LNCaP clone FGC (cell line): ENCODE measurements at regions not wholly inside any gene's neighbourhood (a gene's known extent, or its start where the extent isn't known, plus 50 kb on each side); places are given as distances from the start of the nearest gene placed in this dataset.

ENCODE experiments used
- DNase-seq: peaks from one replicate; pipeline ENCODE4 v3.0.0-alpha.2; 2011; ENCODE audit warnings: low read depth
- H3K4me3 ChIP-seq: 2 replicates; pipeline ENCODE4 v1.5.1; 2011; ENCODE audit warnings: mild to moderate bottlenecking, low read depth, low read length, control low read depth
- TF ChIP-seq, protein P1 (sequence below): IDR thresholded peaks from 2 replicates; pipeline ENCODE4 v1.5.1; 2012; ENCODE audit warnings: mild to moderate bottlenecking; ENCODE audit not compliant: control insufficient read depth, insufficient read depth; ENCODE audit errors: extremely low read depth

DNA sequence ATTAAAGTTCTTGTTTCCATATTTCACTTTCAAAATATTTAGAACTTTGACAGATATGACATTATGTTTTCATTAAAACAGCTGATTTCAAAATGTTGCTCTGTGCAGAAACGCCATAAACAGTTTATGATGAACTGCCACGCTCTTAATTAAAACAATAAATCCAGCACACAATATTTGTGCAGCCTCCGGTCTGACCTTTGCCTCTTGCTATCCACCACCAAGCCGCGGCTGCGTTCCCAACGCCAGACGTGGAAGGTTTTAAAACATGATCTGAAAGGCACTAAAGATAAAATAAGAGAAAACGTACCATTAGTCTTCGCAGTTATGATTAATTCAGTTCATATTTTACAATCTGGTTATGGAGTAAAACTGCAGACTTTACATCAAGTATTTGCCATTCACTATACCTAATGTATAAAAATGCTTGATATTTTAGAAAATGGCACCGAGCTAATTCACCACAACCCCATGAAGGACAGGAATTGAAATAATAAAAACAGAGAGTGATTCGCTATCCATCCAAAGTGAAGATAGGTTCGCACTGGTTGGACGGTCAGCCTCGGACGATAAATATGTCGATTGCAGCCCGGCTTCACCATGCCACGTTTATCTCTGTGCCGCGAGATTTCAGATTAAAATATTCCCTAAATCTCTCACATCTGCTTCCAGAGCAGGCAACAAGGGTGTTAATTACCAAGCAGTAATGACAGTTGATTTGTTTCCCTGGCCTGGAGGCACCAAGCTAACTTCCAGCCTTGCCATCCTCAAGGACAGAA is 103.3 kb upstream of the ZNF507 start:
- H3K4me3 ChIP-seq = no peak overlapping the region
- DNase-seq = no peak
- TF ChIP-seq, protein P1, sequence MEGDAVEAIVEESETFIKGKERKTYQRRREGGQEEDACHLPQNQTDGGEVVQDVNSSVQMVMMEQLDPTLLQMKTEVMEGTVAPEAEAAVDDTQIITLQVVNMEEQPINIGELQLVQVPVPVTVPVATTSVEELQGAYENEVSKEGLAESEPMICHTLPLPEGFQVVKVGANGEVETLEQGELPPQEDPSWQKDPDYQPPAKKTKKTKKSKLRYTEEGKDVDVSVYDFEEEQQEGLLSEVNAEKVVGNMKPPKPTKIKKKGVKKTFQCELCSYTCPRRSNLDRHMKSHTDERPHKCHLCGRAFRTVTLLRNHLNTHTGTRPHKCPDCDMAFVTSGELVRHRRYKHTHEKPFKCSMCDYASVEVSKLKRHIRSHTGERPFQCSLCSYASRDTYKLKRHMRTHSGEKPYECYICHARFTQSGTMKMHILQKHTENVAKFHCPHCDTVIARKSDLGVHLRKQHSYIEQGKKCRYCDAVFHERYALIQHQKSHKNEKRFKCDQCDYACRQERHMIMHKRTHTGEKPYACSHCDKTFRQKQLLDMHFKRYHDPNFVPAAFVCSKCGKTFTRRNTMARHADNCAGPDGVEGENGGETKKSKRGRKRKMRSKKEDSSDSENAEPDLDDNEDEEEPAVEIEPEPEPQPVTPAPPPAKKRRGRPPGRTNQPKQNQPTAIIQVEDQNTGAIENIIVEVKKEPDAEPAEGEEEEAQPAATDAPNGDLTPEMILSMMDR = no peak

DNA sequence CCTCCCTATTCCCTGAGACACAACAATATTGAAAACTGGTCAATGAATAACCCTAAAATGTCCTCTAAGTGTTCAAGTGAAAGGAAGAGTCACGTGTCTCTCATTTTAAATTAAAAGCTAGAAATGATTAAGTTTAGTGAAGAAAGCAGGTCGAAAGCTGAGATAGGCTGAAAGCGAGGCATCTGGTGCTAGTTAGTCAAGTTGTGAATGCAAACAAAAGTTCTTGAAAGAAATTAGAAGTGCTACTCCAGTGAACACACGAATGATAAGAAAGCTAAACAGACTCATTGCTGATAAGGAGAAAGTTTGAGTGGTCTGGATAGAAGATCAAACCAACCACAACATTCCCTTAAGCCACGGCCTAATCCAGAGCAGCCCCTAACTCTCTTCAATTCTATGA is 99.4 kb upstream of the ZNF507 start:
- H3K4me3 ChIP-seq = no peak overlapping the region

DNA sequence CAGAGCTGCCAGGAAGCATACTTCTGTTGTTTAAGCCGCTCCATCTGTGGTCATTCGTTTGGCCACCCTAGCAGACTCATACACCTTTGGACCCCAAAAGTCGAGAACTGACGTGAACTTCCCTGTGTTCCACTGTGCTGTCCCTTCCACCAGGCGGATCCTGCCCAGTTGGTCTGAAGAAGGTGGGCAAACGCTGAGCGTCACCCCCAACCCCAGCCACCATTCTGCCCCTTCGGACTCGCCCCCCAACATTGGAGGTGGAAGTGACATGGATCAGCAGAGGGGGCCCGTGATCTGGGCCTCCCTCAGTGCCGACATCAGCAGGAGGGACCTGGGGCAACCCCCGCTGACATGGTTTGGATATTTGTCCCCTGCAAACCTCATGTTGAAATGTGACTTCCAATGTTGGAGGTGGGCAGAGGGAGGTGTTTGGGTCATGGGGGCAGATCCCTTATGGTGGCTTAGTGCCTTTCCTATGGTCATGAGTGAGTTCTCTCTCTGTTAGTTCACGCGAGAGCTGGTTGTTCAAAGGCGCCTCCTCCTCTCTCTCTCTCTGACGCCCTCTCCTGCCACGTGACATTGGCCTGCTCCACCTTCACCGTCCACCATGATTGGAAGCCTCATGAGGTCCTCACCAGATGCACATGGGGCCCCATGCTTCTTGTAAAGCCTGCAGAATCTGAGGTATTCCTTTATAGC is 93.6 kb upstream of the ZNF507 start:
- H3K4me3 ChIP-seq = no peak overlapping the region
- TF ChIP-seq, protein P1 = no peak
- no peak for DNase-seq

More for the DNA sequence above, 99.4 kb upstream of the ZNF507 start:
- DNase-seq = no peak
- TF ChIP-seq, protein P1 = no peak

DNA sequence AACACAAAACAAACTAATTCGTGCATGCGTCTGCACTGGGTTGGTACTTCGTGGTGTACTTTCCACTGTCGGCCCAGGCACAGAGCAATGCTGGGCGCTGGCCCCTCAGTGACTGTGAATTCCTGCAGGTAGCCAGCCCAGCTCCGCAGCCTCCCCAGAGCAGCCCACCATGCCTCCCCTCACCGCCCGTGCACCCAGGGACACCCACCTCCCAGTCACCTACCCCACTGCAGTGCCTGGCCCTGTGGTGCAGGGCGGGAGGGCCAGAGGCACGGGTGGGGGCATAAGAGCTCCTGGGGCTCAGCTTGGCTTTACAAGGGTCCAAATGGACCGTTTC is 93.1 kb upstream of the ZNF507 start:
- no peak for DNase-seq
- TF ChIP-seq, protein P1 = no peak
- H3K4me3 ChIP-seq = no peak overlapping the region

DNA sequence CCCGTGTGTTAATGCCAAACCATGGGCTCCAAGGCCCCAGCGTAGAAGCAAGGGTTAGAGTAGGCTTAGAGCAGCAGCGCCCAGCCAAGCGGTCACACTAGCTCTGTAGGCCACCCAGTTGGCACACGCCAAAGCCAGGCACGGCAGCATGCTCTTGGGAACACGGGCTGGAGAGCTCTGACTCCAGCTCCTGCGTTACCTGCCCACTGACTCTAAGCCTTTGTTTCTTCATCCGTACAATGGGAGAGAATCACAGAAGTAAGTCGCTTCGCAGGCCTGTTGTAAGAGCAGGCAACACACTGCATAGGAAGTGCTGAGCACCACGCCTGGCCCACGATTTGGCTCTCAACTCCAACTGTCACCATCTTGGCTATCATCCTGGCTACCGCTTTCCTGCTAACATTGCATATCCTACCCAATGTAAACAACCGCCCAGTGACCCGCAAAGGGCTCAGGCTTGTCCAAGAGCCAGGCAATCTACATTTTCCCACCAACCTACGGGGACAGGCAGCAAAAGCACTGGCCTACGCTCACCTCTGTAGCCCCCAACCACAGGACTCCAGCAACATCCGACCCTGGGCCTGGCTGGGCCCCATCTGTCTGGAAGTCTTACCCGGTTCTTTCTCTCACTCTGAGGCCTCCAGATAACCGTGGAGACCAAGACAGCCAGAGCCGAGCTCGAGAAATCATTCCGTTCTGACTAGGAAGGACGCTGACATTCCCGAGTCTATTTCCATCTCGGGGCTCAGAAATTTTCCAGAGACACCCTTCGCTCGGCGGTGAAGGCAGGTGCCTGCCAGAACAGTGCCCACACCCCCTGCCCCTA is 91.5 kb upstream of the ZNF507 start:
- TF ChIP-seq, protein P1 = no peak
- DNase-seq = no peak
- H3K4me3 ChIP-seq = no peak overlapping the region

DNA sequence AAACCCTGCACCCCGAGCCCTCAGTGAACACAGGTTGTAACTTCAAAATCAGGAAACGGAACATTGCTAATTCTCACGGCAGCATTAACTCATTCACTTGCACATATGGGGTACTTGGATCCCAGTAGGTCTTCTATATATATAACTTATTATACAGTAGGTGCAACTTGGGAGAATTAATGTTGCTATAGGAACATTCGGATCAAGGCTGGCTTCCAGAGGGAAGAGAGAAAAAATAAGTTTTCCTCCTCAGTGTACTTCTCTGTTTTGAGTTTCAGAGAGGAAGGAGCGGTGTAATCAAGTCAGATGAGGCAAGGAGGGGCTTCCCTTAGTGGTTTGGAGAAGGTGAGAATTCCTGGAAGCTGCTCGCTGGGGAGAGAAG is 90.9 kb upstream of the ZNF507 start:
- DNase-seq = no peak
- TF ChIP-seq, protein P1 = no peak

More for the DNA sequence above, 90.9 kb upstream of the ZNF507 start:
- no peak overlapping the region for H3K4me3 ChIP-seq
